A673 (cell line): ENCODE measurements at regions not wholly inside any gene's neighbourhood (a gene's known extent, or its start where the extent isn't known, plus 50 kb on each side); places are given as distances from the start of the nearest gene placed in this dataset.

Experiments used
- BruUV-seq: library from RNA; stranded (reverse); fragments of 400-500 nt; replicated peaks from 2 replicates; lab custom pipeline; 2021; lab: Mats Ljungman, UMichigan
- CTCF ChIA-PET: fragments of 300-600 bp; sonication (Branson Sonifier 250); formaldehyde crosslinking; loops from one replicate; lab custom pipeline; 2022; ENCODE audit warnings: antibody characterized with exemption; lab: Charles Lee
- POLR2A ChIA-PET: fragments of 300-600 bp; sonication (Branson Sonifier 250); formaldehyde crosslinking; loops from one replicate; lab custom pipeline; 2022; ENCODE audit warnings: antibody characterized with exemption; ENCODE audit not compliant: low non-redundant PET; lab: Charles Lee
- DNase-seq: peaks from one replicate; pipeline ENCODE4 v3.0.0-alpha.2; 2015; ENCODE audit warnings: low spot score
- H3K27ac ChIP-seq: fragments of 200-600 bp; sonication (generic); 2 replicates; pipeline ENCODE4 v1.5.1; 2016; ENCODE audit warnings: mixed run types, low read depth, mild to moderate bottlenecking, mixed read lengths, antibody characterized with exemption, low read length; ENCODE audit not compliant: poor library complexity, severe bottlenecking
- H3K27me3 ChIP-seq: fragments of 200-600 bp; sonication (generic); replicated peaks from 2 replicates; pipeline ENCODE4 v1.6.1; 2017; ENCODE audit warnings: mixed run types, low read depth, mild to moderate bottlenecking, mixed read lengths, antibody characterized with exemption, low read length; ENCODE audit not compliant: insufficient read depth, poor library complexity
- H3K36me3 ChIP-seq: fragments of 200-600 bp; sonication (generic); 2 replicates; pipeline ENCODE4 v1.6.1; 2016; ENCODE audit warnings: mixed run types, mild to moderate bottlenecking, mixed read lengths, antibody characterized with exemption, low read length; ENCODE audit not compliant: insufficient read depth, poor library complexity, severe bottlenecking
- H3K4me1 ChIP-seq: fragments of 200-600 bp; sonication (generic); 2 replicates; pipeline ENCODE4 v1.6.1; 2017; ENCODE audit warnings: mixed run types, mild to moderate bottlenecking, mixed read lengths, antibody characterized with exemption, low read length; ENCODE audit not compliant: insufficient read depth, poor library complexity, severe bottlenecking
- H3K4me3 ChIP-seq: fragments of 200-600 bp; sonication (generic); 2 replicates; pipeline ENCODE4 v1.5.1; 2016; ENCODE audit warnings: low read depth, mixed run types, mild to moderate bottlenecking, mixed read lengths, low read length; ENCODE audit not compliant: poor library complexity, severe bottlenecking
- H3K9me3 ChIP-seq: fragments of 200-600 bp; sonication (generic); 2 replicates; pipeline ENCODE4 v1.6.1; 2016; ENCODE audit warnings: mixed run types, low read depth, mild to moderate bottlenecking, mixed read lengths, antibody characterized with exemption, low read length; ENCODE audit not compliant: poor library complexity, severe bottlenecking
- EZH2 ChIP-seq: fragments of 200-600 bp; sonication (generic); IDR thresholded peaks from 2 replicates; pipeline ENCODE4 v1.6.1; 2017; ENCODE audit warnings: borderline replicate concordance, low read depth, mild to moderate bottlenecking, mixed read lengths, antibody characterized with exemption, low read length; ENCODE audit not compliant: poor library complexity, severe bottlenecking
- intact Hi-C: fragments of 100-400 bp; cut with micrococcal nuclease; formaldehyde crosslinking; loops from one replicate; pipeline ENCODE4 v1.10.0; 2022; ENCODE audit not compliant: unreplicated experiment
- TF ChIP-seq, protein P1 (sequence below): fragments of 300-800, 200-600 bp; sonication (generic); conservative IDR thresholded peaks from 2 replicates; pipeline ENCODE4 v1.5.1; 2017; ENCODE audit warnings: low read depth, mild to moderate bottlenecking, antibody characterized with exemption, low read length, moderate library complexity, mixed read lengths

DNA sequence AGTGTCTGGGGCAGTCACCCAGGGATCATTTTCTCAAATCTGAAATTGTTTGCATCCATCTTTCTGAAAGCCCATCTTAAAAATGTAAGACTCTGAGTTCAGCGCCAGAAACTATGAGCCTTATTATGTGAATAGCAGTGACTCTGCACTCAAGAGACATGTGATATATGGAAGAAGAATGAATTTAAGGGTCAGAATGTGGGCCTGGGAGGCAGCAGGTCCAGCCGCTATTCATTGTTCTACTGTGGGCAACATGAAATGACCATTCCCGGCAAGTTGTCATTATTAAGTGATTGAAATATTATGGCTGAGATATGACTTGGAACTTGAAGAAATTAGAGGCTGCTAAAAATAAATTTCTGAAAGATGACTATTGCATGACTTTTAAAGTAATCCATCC, 228.6 kb upstream of the ARRDC4 start:
- Histone ChIP-seq H3K4me1 (no peaks in the 10 kb centered on the region), H3K9me3 (no peaks in the 10 kb centered on the region), H3K4me3 (no peak overlapping the region), H3K27ac (no peak overlapping the region), H3K36me3 (no peaks in the 10 kb centered on the region), H3K27me3 (peaks cover 7% of the 10 kb centered on the region)
- CTCF ChIA-PET: no interaction called here
- no TSS peak for BruUV-seq
- POLR2A ChIA-PET: no interaction called here
- intact Hi-C loops: no loop called here
- no peak for TF ChIP-seq EZH2
- TF ChIP-seq, protein P1, sequence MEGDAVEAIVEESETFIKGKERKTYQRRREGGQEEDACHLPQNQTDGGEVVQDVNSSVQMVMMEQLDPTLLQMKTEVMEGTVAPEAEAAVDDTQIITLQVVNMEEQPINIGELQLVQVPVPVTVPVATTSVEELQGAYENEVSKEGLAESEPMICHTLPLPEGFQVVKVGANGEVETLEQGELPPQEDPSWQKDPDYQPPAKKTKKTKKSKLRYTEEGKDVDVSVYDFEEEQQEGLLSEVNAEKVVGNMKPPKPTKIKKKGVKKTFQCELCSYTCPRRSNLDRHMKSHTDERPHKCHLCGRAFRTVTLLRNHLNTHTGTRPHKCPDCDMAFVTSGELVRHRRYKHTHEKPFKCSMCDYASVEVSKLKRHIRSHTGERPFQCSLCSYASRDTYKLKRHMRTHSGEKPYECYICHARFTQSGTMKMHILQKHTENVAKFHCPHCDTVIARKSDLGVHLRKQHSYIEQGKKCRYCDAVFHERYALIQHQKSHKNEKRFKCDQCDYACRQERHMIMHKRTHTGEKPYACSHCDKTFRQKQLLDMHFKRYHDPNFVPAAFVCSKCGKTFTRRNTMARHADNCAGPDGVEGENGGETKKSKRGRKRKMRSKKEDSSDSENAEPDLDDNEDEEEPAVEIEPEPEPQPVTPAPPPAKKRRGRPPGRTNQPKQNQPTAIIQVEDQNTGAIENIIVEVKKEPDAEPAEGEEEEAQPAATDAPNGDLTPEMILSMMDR: no peak
- DNase-seq: no peak

DNA sequence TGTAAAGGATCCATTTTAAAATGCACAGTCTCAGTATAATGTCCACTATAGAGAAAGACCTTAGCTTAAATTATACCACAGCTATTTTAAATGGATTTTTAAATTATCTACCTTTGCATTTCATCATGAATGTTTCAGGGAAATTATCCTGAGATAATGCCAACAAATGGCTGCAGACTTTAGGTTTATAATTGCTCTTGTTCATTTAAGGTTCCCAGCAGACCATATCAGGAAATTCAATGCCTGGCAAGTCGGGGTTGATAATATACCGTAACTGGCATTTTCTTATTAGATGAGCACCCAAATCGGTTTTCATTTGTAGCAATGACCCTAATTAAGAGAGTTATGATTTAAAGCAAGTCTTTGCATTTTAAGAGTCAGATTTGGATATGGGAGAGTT, 227.1 kb upstream of the ARRDC4 start:
- no peak overlapping the region for H3K27ac ChIP-seq
- H3K36me3 ChIP-seq: no peaks in the 10 kb centered on the region
- ChIA-PET CTCF (no interaction called here), POLR2A (no interaction called here)
- intact Hi-C loops: no loop called here
- TF ChIP-seq, protein P1: no peak
- no peak for TF ChIP-seq EZH2
- H3K4me3 ChIP-seq: no peak overlapping the region
- no peaks in the 10 kb centered on the region for H3K9me3 ChIP-seq
- no peaks in the 10 kb centered on the region for H3K4me1 ChIP-seq
- no peak for DNase-seq
- peaks cover 7% of the 10 kb centered on the region for H3K27me3 ChIP-seq
- no TSS peak for BruUV-seq

DNA sequence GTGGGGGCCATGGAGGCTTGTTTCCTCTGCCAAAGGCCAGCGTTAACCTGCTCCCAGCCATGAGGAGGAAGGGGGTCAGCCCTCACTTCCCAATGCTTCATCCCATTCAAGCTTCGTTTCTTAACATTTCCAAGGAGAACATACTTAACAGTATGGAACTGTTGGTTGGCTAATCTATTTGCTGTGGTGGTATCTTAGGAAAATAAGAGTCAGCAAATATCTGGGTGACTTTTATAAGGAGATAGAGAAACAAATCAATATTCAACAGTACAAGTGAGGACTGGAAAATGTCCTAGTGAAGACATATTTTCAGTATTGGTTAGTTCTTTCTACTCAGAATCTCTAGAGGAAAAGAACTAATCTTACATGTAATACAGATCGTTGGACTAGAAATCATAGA, 223.8 kb upstream of the ARRDC4 start:
- ChIA-PET POLR2A (no interaction called here), CTCF (no interaction called here)
- no peak for DNase-seq
- TF ChIP-seq EZH2: no peak
- no peak overlapping the region for H3K27ac ChIP-seq
- intact Hi-C loops: no loop called here
- H3K27me3 ChIP-seq: peaks cover 7% of the 10 kb centered on the region
- no peak overlapping the region for H3K4me3 ChIP-seq
- BruUV-seq: no TSS peak
- no peaks in the 10 kb centered on the region for H3K36me3 ChIP-seq
- H3K4me1 ChIP-seq: no peaks in the 10 kb centered on the region
- no peaks in the 10 kb centered on the region for H3K9me3 ChIP-seq

DNA sequence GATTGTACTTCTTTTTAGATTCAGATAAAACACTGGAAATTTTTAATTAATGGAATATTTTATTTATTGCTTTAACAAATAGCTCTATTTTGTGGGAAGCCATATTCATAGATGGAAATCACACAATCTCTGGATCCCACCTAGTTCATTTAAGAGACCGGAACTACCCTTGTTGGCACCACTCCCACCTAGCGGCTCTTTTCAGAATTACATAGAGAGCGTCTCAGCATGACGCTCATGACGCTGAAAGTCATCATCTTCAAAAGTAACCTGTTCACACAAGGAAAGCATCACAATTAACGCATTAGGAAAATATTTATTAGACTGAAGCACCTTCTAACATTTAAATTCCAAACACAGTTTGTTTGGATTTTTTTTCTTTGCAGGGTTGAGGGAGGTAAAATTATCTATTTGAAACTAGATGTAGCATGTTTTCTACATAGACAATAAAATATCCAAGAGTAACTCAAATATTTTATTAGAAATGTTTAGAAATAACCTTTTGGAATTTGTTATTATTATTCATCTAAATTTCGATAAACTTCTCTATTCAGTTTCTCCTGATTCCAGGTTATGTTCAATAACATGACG, 214.9 kb upstream of the ARRDC4 start:
- intact Hi-C loops: loop anchor here (5.0 kb wide), 2 partner anchors 508 to 1403 kb away; no protein-coding TSS in a partner anchor
- H3K4me1 ChIP-seq: no peaks in the 10 kb centered on the region
- peak; percentile 75 for DNase-seq
- ChIA-PET POLR2A (no interaction called here), CTCF (no interaction called here)
- BruUV-seq: no TSS peak
- no peaks in the 10 kb centered on the region for H3K9me3 ChIP-seq
- no peak overlapping the region for H3K4me3 ChIP-seq
- no peaks in the 10 kb centered on the region for H3K36me3 ChIP-seq
- H3K27me3 ChIP-seq: no peaks in the 10 kb centered on the region
- TF ChIP-seq EZH2: no peak
- TF ChIP-seq, protein P1: peak; percentile 72
- no peak overlapping the region for H3K27ac ChIP-seq
